ENCODE measurements at regions not wholly inside any gene's neighbourhood (a gene's known extent, or its start where the extent isn't known, plus 50 kb on each side); places are given as distances from the start of the nearest gene placed in this dataset.

GRCh38 chr3:162014284-162014683, 517.7 kb downstream of the OTOL1 start:
- TF ChIP-seq EZH2 (IDR thresholded peaks at IDR 0.05; ENCODE audit: insufficient read depth, low read length) (no peak), CTCF (IDR thresholded peaks at IDR 0.05; ENCODE audit: insufficient read depth, low read depth, low read length) (no peak)
